ENCODE measurements at regions not wholly inside any gene's neighbourhood (a gene's known extent, or its start where the extent isn't known, plus 50 kb on each side); places are given as distances from the start of the nearest gene placed in this dataset.
"Not testable (repeated sequence)": the region's sequence is repeated elsewhere in the genome, so short reads cannot be mapped to it uniquely, and the experiment has no call there.

DNA sequence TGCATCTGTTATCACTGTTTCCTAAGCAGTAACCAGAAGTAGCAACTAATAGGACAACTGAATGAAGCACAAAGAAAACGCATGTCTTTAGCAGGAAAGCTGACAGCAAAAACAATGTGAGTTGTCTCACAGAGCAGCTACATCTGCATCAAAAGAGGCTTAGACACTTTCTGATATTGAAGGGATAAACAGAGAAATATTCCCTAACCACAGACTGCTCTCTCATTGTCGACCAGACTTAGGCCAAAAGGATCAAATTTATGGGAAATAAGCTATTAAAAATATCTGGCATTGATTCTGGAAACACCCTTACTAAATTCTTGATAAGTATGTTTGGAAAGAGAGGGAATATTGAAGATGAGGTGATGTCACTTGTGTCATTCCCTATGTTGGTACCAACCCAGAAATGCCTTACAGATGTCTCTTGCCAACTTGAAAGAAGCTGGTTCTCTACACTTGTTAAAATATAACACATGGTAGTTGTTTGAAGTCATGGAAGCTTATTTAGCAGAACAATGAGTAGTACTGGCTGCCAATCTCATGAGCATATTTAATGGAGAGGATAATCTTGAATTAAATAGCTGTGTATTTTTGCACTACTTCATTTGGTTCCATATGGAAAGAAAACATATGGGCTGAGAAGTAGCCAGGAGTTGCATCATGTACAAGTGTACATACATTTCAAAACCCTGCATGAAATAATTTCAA, 929.3 kb upstream of the MAN1A1 start:
- Mint-ChIP-seq H3K27ac (no peak overlapping the region), H3K27me3 (ENCODE audit: low read depth, poor library complexity) (peaks cover 4% of the 10 kb centered on the region), H3K4me3 (no peak overlapping the region), H3K36me3 (ENCODE audit: low read depth) (no peaks in the 10 kb centered on the region), H3K9me3 (no peaks in the 10 kb centered on the region), H3K4me1 (no peaks in the 10 kb centered on the region)
- TF ChIP-seq, protein P1, sequence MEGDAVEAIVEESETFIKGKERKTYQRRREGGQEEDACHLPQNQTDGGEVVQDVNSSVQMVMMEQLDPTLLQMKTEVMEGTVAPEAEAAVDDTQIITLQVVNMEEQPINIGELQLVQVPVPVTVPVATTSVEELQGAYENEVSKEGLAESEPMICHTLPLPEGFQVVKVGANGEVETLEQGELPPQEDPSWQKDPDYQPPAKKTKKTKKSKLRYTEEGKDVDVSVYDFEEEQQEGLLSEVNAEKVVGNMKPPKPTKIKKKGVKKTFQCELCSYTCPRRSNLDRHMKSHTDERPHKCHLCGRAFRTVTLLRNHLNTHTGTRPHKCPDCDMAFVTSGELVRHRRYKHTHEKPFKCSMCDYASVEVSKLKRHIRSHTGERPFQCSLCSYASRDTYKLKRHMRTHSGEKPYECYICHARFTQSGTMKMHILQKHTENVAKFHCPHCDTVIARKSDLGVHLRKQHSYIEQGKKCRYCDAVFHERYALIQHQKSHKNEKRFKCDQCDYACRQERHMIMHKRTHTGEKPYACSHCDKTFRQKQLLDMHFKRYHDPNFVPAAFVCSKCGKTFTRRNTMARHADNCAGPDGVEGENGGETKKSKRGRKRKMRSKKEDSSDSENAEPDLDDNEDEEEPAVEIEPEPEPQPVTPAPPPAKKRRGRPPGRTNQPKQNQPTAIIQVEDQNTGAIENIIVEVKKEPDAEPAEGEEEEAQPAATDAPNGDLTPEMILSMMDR (IDR thresholded peaks at IDR 0.05), result no peak
- no peak for DNase-seq

DNA sequence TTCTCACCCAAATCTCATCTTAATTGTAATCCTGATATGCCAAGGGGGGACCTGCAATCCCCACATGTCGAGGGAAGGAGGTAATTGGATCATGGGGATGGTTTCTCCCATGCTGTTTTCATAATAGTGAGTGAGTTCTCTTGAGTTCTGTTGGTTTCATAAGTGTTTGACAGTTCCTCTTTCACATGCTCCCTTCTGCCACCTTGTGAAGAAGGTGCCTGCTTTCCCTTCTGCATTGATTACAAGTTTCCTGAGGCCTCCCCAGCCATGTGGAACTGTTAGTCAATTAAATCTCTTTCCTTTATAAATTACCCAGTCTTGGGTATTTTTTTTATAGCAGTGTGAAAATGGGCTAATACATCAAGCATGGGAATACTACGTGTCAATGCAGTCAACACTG, 925.0 kb upstream of the MAN1A1 start:
- Mint-ChIP-seq H3K4me3 (no peak overlapping the region), H3K27ac (no peak overlapping the region), H3K9me3 (peaks cover 8% of the 10 kb centered on the region), H3K27me3 (ENCODE audit: low read depth, poor library complexity) (peaks cover under 1% of the 10 kb centered on the region), H3K4me1 (no peaks in the 10 kb centered on the region), H3K36me3 (ENCODE audit: low read depth) (no peaks in the 10 kb centered on the region)
- TF ChIP-seq, protein P1 (IDR thresholded peaks at IDR 0.05), result no peak
- DNase-seq, result no peak

DNA sequence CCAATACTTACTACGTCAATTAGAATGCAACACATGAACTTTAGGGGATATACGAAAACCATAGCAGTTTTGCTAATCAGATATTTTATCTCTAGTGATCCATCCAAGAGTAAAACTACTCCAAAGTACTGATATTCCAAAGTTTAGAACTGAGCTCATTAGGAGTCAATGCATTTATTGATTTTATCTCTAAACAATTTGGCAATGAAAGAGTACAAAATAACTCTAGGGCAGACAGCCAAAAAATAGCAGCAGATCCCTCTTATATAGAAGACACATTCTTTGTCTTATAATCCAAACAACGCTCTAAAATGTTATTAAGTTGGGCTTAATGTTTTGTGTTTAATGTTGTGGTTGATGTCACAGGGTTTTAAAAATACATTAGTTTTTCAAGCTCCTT, 923.9 kb upstream of the MAN1A1 start:
- H3K27me3 Mint-ChIP-seq (ENCODE audit: low read depth, poor library complexity), result no peaks in the 10 kb centered on the region
- peaks cover 13% of the 10 kb centered on the region for H3K9me3 Mint-ChIP-seq
- DNase-seq, result no peak
- TF ChIP-seq, protein P1 (IDR thresholded peaks at IDR 0.05), result no peak
- no peak overlapping the region for H3K4me3 Mint-ChIP-seq
- H3K4me1 Mint-ChIP-seq, result no peaks in the 10 kb centered on the region
- no peaks in the 10 kb centered on the region for H3K36me3 Mint-ChIP-seq (ENCODE audit: low read depth)
- no peak overlapping the region for H3K27ac Mint-ChIP-seq

DNA sequence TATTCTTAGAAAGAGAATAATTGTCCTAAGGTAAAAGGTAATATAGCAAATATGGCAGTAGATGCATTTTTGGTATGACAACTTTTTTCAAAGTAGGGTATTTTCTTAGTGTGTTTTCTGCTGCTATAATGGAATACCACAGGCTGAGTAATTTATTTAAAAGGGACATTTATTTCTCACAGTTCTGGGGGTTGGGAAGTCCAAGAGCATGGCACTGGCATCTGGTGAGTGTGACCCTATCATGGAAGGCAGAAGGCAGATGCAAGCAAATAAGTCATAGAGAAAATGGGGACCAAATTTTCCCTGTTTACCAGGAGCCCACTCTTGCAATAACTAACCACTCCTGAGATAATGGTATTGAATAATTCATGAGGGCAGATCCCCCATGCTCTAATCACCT, 922.5 kb upstream of the MAN1A1 start:
- Mint-ChIP-seq H3K9me3 (peaks cover 16% of the 10 kb centered on the region), H3K4me1 (no peaks in the 10 kb centered on the region)
- no peak for DNase-seq

DNA sequence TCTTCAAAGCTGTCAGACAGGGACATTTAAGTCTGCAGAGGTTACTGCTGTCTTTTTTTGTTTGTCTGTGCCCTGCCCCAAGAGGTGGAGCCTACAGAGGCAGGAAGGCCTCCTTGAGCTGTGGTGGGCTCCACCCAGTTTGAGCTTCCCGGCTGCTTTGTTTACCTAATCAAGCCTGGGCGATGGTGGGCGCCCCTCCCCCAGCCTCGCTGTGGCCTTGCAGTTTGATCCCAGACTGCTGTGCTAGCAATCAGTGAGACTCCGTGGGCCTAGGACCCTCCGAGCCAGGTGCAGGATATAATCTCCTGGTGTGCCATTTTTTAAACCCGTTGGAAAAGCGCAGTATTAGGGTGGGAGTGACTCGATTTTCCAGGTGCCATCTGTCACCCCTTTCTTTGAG, 918.7 kb upstream of the MAN1A1 start:
- H3K9me3 Mint-ChIP-seq, result peaks cover 26% of the 10 kb centered on the region
- H3K27me3 Mint-ChIP-seq (ENCODE audit: low read depth, poor library complexity); H3K4me3 Mint-ChIP-seq; H3K36me3 Mint-ChIP-seq (ENCODE audit: low read depth); H3K4me1 Mint-ChIP-seq; DNase-seq; H3K27ac Mint-ChIP-seq: not testable (repeated sequence)

More for the DNA sequence above, 922.5 kb upstream of the MAN1A1 start:
- no peaks in the 10 kb centered on the region for H3K27me3 Mint-ChIP-seq (ENCODE audit: low read depth, poor library complexity)
- no peaks in the 10 kb centered on the region for H3K36me3 Mint-ChIP-seq (ENCODE audit: low read depth)
- H3K4me3 Mint-ChIP-seq, result no peak overlapping the region
- TF ChIP-seq, protein P1 (IDR thresholded peaks at IDR 0.05), result no peak
- no peak overlapping the region for H3K27ac Mint-ChIP-seq

DNA sequence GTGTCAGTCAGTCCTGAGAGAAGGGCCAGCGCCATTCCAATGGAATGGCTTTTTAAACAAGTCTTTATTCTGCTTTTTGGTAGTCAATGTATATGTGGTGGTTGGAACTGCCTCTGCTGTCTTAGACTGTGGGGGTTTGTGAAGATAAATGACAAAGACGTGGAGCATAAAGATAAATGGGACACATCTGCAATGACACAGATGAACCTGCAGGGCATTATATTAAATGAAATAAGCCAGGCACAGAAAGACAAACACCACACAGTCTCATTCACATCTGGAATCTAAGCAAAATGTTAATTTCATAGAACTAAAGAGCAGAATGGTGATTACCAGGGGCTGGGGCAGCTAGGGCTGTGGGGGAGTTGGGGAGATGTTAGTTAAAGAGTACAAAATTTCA, 912.8 kb upstream of the MAN1A1 start:
- Mint-ChIP-seq H3K27me3 (ENCODE audit: low read depth, poor library complexity) (no peaks in the 10 kb centered on the region), H3K36me3 (ENCODE audit: low read depth) (no peaks in the 10 kb centered on the region), H3K4me1 (no peaks in the 10 kb centered on the region), H3K9me3 (peaks cover 12% of the 10 kb centered on the region), H3K4me3 (no peak overlapping the region), H3K27ac (no peak overlapping the region)
- no peak for DNase-seq
- TF ChIP-seq, protein P1 (IDR thresholded peaks at IDR 0.05), result no peak
